GM18511 (cell line): ENCODE measurements at regions not wholly inside any gene's neighbourhood (a gene's known extent, or its start where the extent isn't known, plus 50 kb on each side); places are given as distances from the start of the nearest gene placed in this dataset.

Experiments
- ATAC-seq: cut with Tn5 transposase; IDR thresholded peaks from one replicate; pipeline ENCODE4 v1.9.1; 2021; ENCODE audit warnings: mild to moderate bottlenecking, moderate library complexity; ENCODE audit not compliant: unreplicated experiment

- ATAC-seq, result no peak
Observed at GRCh38 chr3:11089931-11090330, 64.4 kb upstream of the HRH1 start.

- no peak for ATAC-seq
Observed at GRCh38 chr3:11090551-11090950, 63.7 kb upstream of the HRH1 start.

GRCh38 chr3:11091088-11091590 is 63.2 kb upstream of the HRH1 start:
- no peak for ATAC-seq

- no peak for ATAC-seq
Observed at GRCh38 chr3:11091791-11092190, 62.5 kb upstream of the HRH1 start.

GRCh38 chr3:11093823-11094340 is 60.4 kb upstream of the HRH1 start:
- ATAC-seq, result no peak

GRCh38 chr3:11095932-11096265 is 58.4 kb upstream of the HRH1 start:
- ATAC-seq, result no peak

GRCh38 chr3:11096266-11097139 is 57.8 kb upstream of the HRH1 start:
- peak; percentile 75 for ATAC-seq

- ATAC-seq, result no peak
Observed at GRCh38 chr3:11099306-11099705, 55.0 kb upstream of the HRH1 start.
